NCI-H128 (cell line): ENCODE measurements at regions not wholly inside any gene's neighbourhood (a gene's known extent, or its start where the extent isn't known, plus 50 kb on each side); places are given as distances from the start of the nearest gene placed in this dataset.

Source experiments
- DNase-seq: peaks from one replicate; lab custom pipeline; 2025; ENCODE audit not compliant: unreplicated experiment; lab: John Stamatoyannopoulos, UW

- DNase-seq, result no peak
Measured at GRCh38 chr5:15447209-15447608, 52.8 kb upstream of the FBXL7 start.

DNA sequence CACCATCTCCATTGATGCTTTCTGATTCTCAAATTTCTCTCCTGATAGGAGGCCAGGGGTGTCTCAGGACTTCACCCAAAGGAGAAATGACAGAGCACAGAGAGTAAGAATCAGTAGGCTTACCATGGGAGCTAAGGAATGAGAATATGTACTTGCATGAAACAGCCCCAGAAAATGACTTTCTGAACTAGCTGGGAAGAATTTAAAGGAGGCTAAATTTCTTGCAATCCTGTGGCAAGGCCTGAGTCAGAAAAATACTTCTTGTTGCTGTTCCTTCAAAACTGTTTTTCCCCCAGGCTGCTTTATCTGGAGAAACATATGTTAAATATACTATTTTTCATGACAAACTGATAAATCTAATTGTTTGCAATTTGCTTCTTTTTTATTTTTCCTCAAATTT is 53.4 kb upstream of the FBXL7 start:
- DNase-seq, result no peak

DNA sequence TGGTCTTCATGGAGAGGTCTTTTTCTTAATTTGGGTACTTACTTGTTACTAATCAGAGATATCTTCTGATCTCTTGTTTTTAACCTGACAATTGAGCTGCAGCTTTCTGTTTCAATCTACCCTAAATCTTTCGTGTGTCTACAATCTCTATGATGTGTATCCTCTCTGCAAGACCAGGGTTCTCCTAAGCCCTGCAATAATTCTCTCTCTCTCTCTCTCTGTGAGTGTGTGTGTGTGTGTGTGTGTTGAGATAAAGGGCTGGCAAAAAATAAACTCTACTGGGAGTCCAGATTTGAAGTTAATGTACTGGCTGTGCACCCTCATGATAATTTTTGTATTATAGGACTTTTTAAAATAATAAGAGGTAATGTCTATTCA is 57.8 kb upstream of the FBXL7 start:
- no peak for DNase-seq

GRCh38 chr5:15441433-15442192 is 58.4 kb upstream of the FBXL7 start:
- no peak for DNase-seq

- DNase-seq, result no peak
Measured at GRCh38 chr5:15440434-15440833, 59.5 kb upstream of the FBXL7 start.

DNA sequence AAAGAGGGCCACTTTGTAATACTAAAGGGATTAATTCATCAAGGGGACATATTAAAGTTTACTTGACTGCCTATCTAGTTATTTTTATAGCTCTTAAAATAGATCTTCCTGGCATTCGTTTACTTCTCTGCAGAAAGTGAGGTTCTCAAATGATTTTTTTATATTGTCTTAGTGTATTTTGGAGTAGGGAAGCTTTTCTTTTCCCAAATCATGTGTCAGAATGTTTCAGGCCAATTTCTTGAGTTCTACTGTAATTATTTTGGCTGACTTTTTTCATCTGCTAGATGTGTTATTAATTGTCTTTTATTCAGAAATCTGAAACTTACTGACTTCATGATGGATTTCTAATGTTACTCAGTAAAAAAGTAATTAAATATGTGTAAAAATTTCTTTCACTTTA is 60.2 kb upstream of the FBXL7 start:
- no peak for DNase-seq

- DNase-seq, result no peak
Measured at GRCh38 chr5:15433709-15434108, 66.3 kb upstream of the FBXL7 start.

DNA sequence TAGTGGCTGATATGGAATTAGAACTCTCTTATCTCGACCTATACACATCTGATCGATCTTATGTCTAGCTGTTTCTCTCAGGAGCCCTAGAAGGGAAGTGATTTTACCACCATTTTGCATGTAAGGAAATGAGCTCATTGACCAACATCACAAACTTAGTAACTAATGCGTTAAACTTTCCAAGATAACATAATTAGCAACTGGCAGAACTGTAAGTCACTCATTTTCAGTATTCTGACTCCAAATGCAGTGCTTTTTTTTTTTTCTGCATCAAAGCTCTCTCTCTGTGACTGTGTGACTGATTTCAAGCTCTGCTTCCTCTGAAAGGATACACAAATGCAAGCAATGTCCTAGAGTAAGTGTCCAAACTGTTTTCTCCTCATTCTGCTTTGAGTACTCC is 68.1 kb upstream of the FBXL7 start:
- DNase-seq, result no peak

GRCh38 chr5:15425766-15426165 is 74.2 kb upstream of the FBXL7 start:
- no peak for DNase-seq

DNA sequence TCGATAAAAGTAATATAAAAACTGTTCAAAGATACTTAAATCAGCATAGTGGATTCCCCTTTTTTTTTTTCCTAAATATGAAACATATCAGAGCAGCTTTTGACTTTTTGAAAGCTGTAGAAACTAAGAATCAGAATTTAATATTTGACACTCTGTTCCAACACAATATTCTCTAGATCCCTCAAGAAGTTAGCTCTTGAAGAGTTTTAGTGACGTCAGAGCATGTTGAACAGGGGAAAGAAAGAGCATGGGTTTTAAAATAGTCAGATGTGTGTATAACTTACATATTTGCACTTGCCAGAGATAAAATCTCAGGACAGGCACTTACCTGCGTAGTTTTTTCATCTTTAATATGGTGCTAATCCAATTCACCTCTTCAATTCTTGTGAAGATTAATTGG is 75.2 kb upstream of the FBXL7 start:
- no peak for DNase-seq

DNA sequence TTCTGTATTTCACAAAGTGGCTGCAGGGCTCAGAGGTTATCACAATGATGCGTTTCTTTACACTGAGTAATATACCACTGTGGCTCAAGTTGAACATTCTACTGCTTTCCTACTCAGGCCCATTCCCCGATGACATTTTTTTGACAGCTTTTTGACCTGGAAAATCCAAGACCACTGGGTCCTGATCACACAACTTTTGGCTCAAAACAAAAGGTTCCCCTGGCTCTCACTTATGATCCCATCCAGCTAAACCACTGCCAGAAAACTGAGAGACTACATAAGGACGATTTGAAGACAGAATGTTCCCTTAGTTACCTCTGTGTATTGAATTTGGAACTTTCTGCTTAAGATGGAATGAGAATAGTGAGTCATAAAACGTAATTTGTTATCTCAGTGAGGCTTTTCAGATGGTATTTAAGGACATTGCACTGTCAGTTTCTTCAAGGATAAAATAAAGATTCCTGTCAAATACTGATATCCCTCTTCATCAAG is 78.0 kb upstream of the FBXL7 start:
- DNase-seq, result no peak

DNA sequence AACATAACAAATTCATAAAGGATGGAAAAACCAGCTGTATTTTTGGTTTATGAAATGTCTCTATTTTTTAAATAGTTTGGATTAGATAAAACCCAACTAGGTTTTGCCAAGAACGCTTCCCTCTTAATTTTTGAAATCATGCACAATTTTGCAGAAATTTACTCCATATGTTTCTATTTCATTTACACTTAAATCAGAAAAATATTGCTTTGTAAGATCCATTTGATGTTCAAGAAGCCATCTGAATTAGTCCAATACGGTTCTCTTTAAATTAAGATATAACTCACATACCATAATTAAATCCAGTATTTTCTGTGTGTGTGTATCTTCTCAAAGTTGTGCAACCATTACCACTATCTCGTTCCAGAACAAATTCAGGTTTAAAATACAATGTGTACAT is 78.6 kb upstream of the FBXL7 start:
- no peak for DNase-seq

DNA sequence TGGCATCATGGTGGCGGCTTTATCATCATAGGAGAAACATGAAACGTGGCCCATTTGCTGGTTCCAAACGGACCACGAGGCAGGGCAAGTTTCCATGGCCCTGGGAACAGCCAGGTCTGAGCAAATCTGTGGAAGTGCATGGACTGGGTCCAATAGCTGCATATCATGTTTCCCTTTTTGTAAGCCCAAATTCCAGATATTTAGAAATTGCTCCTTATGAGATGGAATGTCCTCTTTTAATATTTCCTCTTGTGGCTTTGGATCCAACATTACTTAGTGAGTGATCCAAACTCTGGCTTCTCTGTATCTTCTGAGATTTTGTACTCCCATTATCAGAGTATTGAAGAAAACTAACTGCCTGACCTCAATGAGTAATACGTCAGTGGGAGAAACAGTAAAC is 79.8 kb upstream of the FBXL7 start:
- DNase-seq, result no peak

DNA sequence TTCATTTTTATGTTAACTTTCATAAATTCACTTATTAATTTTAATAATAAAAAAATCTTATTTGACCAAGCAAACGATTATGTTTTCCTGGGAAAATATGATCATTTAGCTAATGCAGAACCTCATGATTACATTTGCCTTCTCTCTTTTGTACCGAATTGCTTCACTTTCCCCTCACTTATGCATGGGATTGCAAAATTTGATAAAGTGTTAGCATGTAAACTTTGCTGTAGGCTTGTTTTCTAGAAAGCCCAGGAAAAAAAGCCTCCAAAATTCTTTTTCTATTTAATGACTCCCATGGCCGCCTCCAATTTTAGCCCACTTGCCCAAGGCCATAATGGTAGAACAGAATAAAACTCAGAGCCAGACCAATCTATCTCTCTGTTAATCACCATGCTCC is 82.8 kb upstream of the FBXL7 start:
- DNase-seq, result no peak

- no peak for DNase-seq
Measured at GRCh38 chr5:15406478-15406877, 93.5 kb upstream of the FBXL7 start.

GRCh38 chr5:15393146-15393545 is 106.8 kb upstream of the FBXL7 start:
- no peak for DNase-seq

- no peak for DNase-seq
Measured at GRCh38 chr5:15391704-15392397, 108.1 kb upstream of the FBXL7 start.

DNA sequence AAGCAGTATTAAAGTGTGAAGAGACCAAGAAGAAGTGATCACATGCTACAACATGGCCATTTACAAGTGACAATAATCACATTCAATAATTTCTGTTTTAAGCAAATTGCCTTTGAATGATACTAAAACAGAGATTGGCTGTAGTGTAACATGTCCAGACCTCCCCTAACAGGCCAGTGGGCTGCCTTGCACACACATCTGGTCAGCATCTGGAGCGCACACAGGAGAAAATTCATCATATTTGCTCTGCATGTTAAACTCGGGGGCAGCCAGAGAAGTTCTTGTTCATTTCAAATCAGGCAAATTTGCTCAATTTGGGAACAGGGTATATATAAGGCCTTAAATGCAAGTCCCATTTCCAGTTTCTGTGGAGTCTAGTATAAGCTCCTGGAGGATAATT is 111.1 kb upstream of the FBXL7 start:
- DNase-seq, result no peak

DNA sequence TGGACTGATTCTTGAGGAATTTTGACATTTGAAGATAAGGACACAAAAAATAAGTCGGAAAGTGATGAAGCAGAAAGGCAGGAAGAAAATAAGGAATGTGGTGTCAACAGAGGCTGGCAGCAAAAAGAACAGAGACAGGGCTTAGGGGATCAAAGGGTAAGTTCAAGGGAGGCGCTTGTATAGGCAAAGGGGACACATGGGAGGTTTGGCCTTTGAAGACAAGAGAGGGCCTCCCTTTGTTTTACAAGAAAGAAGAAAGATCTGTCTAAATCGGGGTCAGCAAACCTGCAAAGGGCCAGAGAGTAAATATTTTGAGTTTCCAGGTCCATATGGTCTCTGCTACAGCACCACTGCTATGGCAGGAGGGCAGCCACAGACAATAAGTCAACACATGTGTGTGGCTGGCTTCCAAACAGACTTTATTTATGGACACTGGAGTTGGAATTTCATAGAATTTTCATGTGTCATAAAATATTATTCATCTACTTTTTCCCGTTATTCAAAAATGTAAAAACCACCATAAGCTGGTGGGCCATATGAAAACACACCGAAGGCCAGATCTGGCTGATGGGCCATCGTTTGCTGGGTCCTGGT is 112.0 kb upstream of the FBXL7 start:
- DNase-seq, result no peak

DNA sequence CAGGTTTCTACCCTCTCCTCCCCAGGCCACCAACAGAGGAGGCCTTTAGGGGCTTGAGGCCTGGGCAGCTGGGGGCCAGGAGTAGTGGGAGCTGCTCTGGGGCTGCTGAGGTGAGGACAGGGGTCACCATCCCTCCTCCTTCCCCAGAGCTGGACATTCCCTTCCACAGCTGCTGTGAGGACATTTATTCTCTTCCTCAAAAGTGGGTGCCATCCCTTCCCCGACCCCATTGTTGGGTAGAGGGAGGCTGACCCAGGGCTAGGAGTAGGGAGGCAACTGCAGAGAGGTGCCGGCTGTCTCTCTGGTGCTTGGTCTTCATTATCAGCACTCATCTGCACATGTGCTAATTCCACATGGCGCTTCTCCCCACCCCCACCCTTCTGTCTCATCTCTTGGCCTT is 113.9 kb upstream of the FBXL7 start:
- no peak for DNase-seq

DNA sequence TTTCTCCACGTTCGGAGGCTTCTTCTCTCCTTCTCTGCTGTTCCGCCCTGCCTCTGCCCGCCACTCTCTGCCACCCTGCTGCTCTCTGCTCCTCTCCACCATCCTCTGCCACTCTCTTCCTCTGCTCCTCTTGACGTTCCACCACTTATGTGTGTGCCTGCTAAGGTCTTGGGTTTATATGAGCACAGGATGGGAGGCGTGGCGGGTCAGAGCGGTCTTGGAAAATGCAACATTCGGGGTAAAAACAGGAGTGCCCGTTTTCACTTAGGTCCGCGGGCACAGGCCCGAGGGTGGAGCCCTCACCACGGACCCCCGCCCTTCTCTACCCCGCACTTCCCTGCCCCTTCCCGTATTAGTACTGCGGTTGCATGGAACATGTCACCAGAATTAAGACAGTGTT is 114.4 kb upstream of the FBXL7 start:
- DNase-seq, result no peak

DNA sequence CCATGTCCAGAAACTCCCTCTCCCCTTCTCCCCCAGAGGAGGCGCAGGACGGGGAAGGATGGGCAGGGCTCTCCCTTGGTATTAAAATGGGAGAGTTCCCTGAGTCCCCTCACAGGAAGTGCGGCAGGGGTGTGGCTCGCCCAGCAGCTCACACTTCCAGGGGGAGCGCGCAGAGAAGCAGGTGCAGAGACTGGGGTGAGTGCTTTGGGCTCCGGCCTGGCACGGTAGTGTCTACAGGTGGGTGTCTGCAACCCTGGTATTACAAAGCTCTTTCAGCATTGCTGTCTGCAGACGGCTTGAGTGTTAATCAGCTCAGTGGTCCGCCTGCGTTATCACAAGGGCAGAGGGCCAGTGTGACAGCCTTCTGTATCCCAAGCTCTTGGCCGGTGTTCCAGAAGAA is 114.9 kb upstream of the FBXL7 start:
- no peak for DNase-seq
